Thymus (tissue), 11 donors: ENCODE measurements at regions not wholly inside any gene's neighbourhood (a gene's known extent, or its start where the extent isn't known, plus 50 kb on each side); places are given as distances from the start of the nearest gene placed in this dataset.

Experiments used
- DNase-seq, 9 donors: peaks; one replicate each; pipeline ENCODE4 v3.0.0-alpha.2; 2013; ENCODE audit warnings: low spot score in 9 of 9, low read depth in 6 of 9, missing footprints in 1 of 9
- H3K27ac ChIP-seq, 2 donors: one replicate each; pipeline ENCODE4 v1.5.1; 2013; ENCODE audit warnings: control low read depth in 1 of 2, low read depth in 1 of 2, low read length in 1 of 2, mild to moderate bottlenecking in 1 of 2, moderate library complexity in 1 of 2
- H3K27me3 ChIP-seq, 2 donors: one replicate each; pipeline ENCODE4 v1.5.1; 2013; ENCODE audit warnings: low read length in 1 of 2; ENCODE audit not compliant: control insufficient read depth in 2 of 2, insufficient read depth in 1 of 2
- H3K36me3 ChIP-seq, 2 donors: one replicate each; pipeline ENCODE4 v1.5.1; 2013; ENCODE audit warnings: low read length in 1 of 2, mild to moderate bottlenecking in 1 of 2, moderate library complexity in 1 of 2; ENCODE audit not compliant: control insufficient read depth in 2 of 2, insufficient read depth in 2 of 2
- H3K4me1 ChIP-seq, 2 donors: one replicate each; pipeline ENCODE4 v1.5.1; 2013; ENCODE audit warnings: low read length in 2 of 2; ENCODE audit not compliant: control insufficient read depth in 2 of 2, insufficient read depth in 2 of 2
- H3K4me3 ChIP-seq, 2 donors: one replicate each; pipeline ENCODE4 v1.5.1; 2013; ENCODE audit warnings: low read length in 2 of 2, control low read depth in 1 of 2, mild to moderate bottlenecking in 1 of 2
- H3K9me3 ChIP-seq, 2 donors: one replicate each; pipeline ENCODE4 v1.5.1; 2013; ENCODE audit warnings: low read length in 1 of 2, mild to moderate bottlenecking in 1 of 2; ENCODE audit not compliant: control insufficient read depth in 2 of 2, insufficient read depth in 1 of 2
- WGBS: extraction: QIAGEN DNeasy Blood & Tissue Kit; methylation state at CpG from one replicate; pipeline ENCODE4 v1.1.7; 2013; 5-methylcytosine and 5-hydroxymethylcytosine counted together
- donor health status: healthy.

GRCh38 chr6:17015551-17016381 is 86.1 kb upstream of the STMND1 start:
- H3K9me3 ChIP-seq: peaks cover 0 to 6% of the 10 kb centered on the region in 2 donors
- no peaks in the 10 kb centered on the region for H3K36me3 ChIP-seq
- H3K4me1 ChIP-seq: peaks cover 0 to 12% of the 10 kb centered on the region in 2 donors
- peaks cover 0 to 2% of the 10 kb centered on the region in 2 donors for H3K27me3 ChIP-seq
- DNase-seq: peak in 6 of 9 donors; percentile 11 to 45 (median 24)
- H3K27ac ChIP-seq: no peak overlapping the region
- H3K4me3 ChIP-seq: peak overlapping the region; percentile 50 to 61
- WGBS: 18% methylated on average over 51 of the region's 51 CpGs

- Histone ChIP-seq H3K4me3 (no peak overlapping the region), H3K4me1 (peaks cover 0 to 12% of the 10 kb centered on the region in 2 donors), H3K27me3 (peaks cover 0 to 2% of the 10 kb centered on the region in 2 donors), H3K27ac (no peak overlapping the region), H3K9me3 (peaks cover 0 to 6% of the 10 kb centered on the region in 2 donors), H3K36me3 (no peaks in the 10 kb centered on the region)
- peak in 3 of 9 donors; percentile 16 to 40 (median 24) for DNase-seq
- WGBS: 72% methylated on average over 4 of the region's 4 CpGs
Observed at GRCh38 chr6:17015144-17015543, 86.7 kb upstream of the STMND1 start.

- H3K4me1 ChIP-seq: peaks cover 0 to 12% of the 10 kb centered on the region in 2 donors
- no peak overlapping the region for H3K27ac ChIP-seq
- H3K4me3 ChIP-seq: no peak overlapping the region
- 96% methylated on average over 4 of the region's 4 CpGs for WGBS
- peaks cover 0 to 2% of the 10 kb centered on the region in 2 donors for H3K27me3 ChIP-seq
- peaks cover 0 to 6% of the 10 kb centered on the region in 2 donors for H3K9me3 ChIP-seq
- no peak for DNase-seq
- no peaks in the 10 kb centered on the region for H3K36me3 ChIP-seq
Observed at GRCh38 chr6:17013701-17014100, 88.1 kb upstream of the STMND1 start.

GRCh38 chr6:17012421-17013225 is 89.2 kb upstream of the STMND1 start:
- no peak overlapping the region for H3K27ac ChIP-seq
- no peak for DNase-seq
- peaks cover 0 to 6% of the 10 kb centered on the region in 2 donors for H3K9me3 ChIP-seq
- WGBS: 92% methylated on average over 12 of the region's 12 CpGs
- no peaks in the 10 kb centered on the region for H3K36me3 ChIP-seq
- peaks cover 0 to 12% of the 10 kb centered on the region in 2 donors for H3K4me1 ChIP-seq
- no peak overlapping the region for H3K4me3 ChIP-seq
- peaks cover 0 to 2% of the 10 kb centered on the region in 2 donors for H3K27me3 ChIP-seq

- DNase-seq: no peak
- Histone ChIP-seq H3K9me3 (peaks cover 0 to 6% of the 10 kb centered on the region in 2 donors), H3K27ac (no peak overlapping the region), H3K4me3 (no peak overlapping the region), H3K36me3 (no peaks in the 10 kb centered on the region), H3K27me3 (peaks cover 0 to 2% of the 10 kb centered on the region in 2 donors), H3K4me1 (peaks cover 0 to 12% of the 10 kb centered on the region in 2 donors)
- WGBS: 96% methylated on average over 5 of the region's 5 CpGs
Observed at GRCh38 chr6:17011985-17012384, 89.9 kb upstream of the STMND1 start.

GRCh38 chr6:17007749-17008148 is 94.1 kb upstream of the STMND1 start:
- no peak overlapping the region for H3K27ac ChIP-seq
- no peaks in the 10 kb centered on the region for H3K27me3 ChIP-seq
- no peaks in the 10 kb centered on the region for H3K36me3 ChIP-seq
- peaks cover 0 to 7% of the 10 kb centered on the region in 2 donors for H3K9me3 ChIP-seq
- H3K4me3 ChIP-seq: no peak overlapping the region
- no peak for DNase-seq
- H3K4me1 ChIP-seq: no peaks in the 10 kb centered on the region
- 95% methylated on average over 4 of the region's 4 CpGs for WGBS

GRCh38 chr6:17006543-17006942 is 95.3 kb upstream of the STMND1 start:
- H3K4me1 ChIP-seq: no peaks in the 10 kb centered on the region
- no peak overlapping the region for H3K4me3 ChIP-seq
- H3K27me3 ChIP-seq: no peaks in the 10 kb centered on the region
- WGBS: 93% methylated on average over 4 of the region's 4 CpGs
- peaks cover 0 to 7% of the 10 kb centered on the region in 2 donors for H3K9me3 ChIP-seq
- no peaks in the 10 kb centered on the region for H3K36me3 ChIP-seq
- no peak for DNase-seq
- H3K27ac ChIP-seq: no peak overlapping the region

- no peaks in the 10 kb centered on the region for H3K27me3 ChIP-seq
- H3K36me3 ChIP-seq: no peaks in the 10 kb centered on the region
- no peak overlapping the region for H3K27ac ChIP-seq
- no peak for DNase-seq
- peaks cover 0 to 7% of the 10 kb centered on the region in 2 donors for H3K9me3 ChIP-seq
- WGBS: 79% methylated on average over 1 of the region's 1 CpG
- H3K4me3 ChIP-seq: no peak overlapping the region
- H3K4me1 ChIP-seq: no peaks in the 10 kb centered on the region
Observed at GRCh38 chr6:17004269-17004668, 97.6 kb upstream of the STMND1 start.

- no peaks in the 10 kb centered on the region for H3K4me1 ChIP-seq
- peaks cover 0 to 7% of the 10 kb centered on the region in 2 donors for H3K9me3 ChIP-seq
- 96% methylated on average over 2 of the region's 2 CpGs for WGBS
- no peaks in the 10 kb centered on the region for H3K36me3 ChIP-seq
- H3K4me3 ChIP-seq: no peak overlapping the region
- no peaks in the 10 kb centered on the region for H3K27me3 ChIP-seq
- no peak overlapping the region for H3K27ac ChIP-seq
- no peak for DNase-seq
Observed at GRCh38 chr6:17002123-17002522, 99.7 kb upstream of the STMND1 start.
